H1 (cell line): ENCODE measurements at regions not wholly inside any gene's neighbourhood (a gene's known extent, or its start where the extent isn't known, plus 50 kb on each side); places are given as distances from the start of the nearest gene placed in this dataset.

ENCODE experiments used
- CTCF ChIA-PET: fragments of 300-600 bp; sonication (Branson Sonifier 250); formaldehyde crosslinking; loops from one replicate; lab custom pipeline; 2021; ENCODE audit not compliant: partially characterized antibody; lab: Charles Lee
- POLR2A ChIA-PET: fragments of 300-600 bp; sonication (Branson Sonifier 250); formaldehyde crosslinking; loops from one replicate; lab custom pipeline; 2021; ENCODE audit warnings: inconsistent platforms; ENCODE audit not compliant: partially characterized antibody; lab: Charles Lee
- DNase-seq, 2 experiments: peaks; one replicate each; pipeline versions ENCODE4 v3.0.0 to v3.0.0-alpha.2; 2010 to 2022; ENCODE audit warnings: low spot score in 2 of 2, low read depth in 1 of 2, mixed read lengths in 1 of 2
- FAIRE-seq: peaks from 2 replicates; lab custom pipeline; 2011; peaks lifted over from hg19 to GRCh38; lab: Jason Lieb, UNC
- H2AFZ ChIP-seq: 2 replicates; pipeline ENCODE4 v1.8.1; 2012; ENCODE audit warnings: low read length, inconsistent platforms
- H2AK5ac ChIP-seq: 2 replicates; pipeline ENCODE4 v1.6.1; 2013; ENCODE audit warnings: low read depth, low read length
- H2BK120ac ChIP-seq: replicated peaks from 2 replicates; pipeline ENCODE3; 2013; ENCODE audit warnings: low read depth, low read length, inconsistent platforms
- H2BK12ac ChIP-seq: 2 replicates; pipeline ENCODE4 v1.6.1; 2013; ENCODE audit warnings: low read depth, low read length
- H2BK15ac ChIP-seq: 2 replicates; pipeline ENCODE4 v1.6.1; 2013; ENCODE audit warnings: low read length
- H2BK20ac ChIP-seq: 2 replicates; pipeline ENCODE4 v1.6.1; 2013; ENCODE audit warnings: low read length
- H2BK5ac ChIP-seq: 2 replicates; pipeline ENCODE4 v1.6.1; 2013; ENCODE audit warnings: low read depth, low read length
- H3K14ac ChIP-seq: 2 replicates; pipeline ENCODE4 v1.6.1; 2013; ENCODE audit warnings: inconsistent platforms; ENCODE audit not compliant: insufficient read length
- H3K18ac ChIP-seq: 2 replicates; pipeline ENCODE4 v1.6.1; 2013; ENCODE audit warnings: low read length; ENCODE audit errors: extremely low read depth
- H3K23ac ChIP-seq: 2 replicates; pipeline ENCODE4 v1.6.1; 2013; ENCODE audit warnings: inconsistent platforms; ENCODE audit not compliant: insufficient read length
- H3K23me2 ChIP-seq: 2 replicates; pipeline ENCODE4 v1.6.1; 2013; ENCODE audit warnings: low read depth, low read length
- H3K27ac ChIP-seq: 2 replicates; pipeline ENCODE4 v1.6.1; 2011; ENCODE audit warnings: low read depth, low read length, inconsistent platforms
- H3K27me3 ChIP-seq, 4 experiments: replicated peaks in 1 of 4; 1 replicate in 1 of 4; 2 replicates in 3 of 4; pipeline versions ENCODE4 v1.6.1 to v1.8.1; 2011 to 2013; ENCODE audit warnings: low read length in 3 of 4, mild to moderate bottlenecking in 3 of 4, inconsistent platforms in 2 of 4, mixed read lengths in 2 of 4, moderate library complexity in 1 of 4; ENCODE audit not compliant: control insufficient read depth in 3 of 4, insufficient read depth in 3 of 4; ENCODE audit errors: extremely low read depth in 1 of 4
- H3K36me3 ChIP-seq, 4 experiments: 2 replicates each; pipeline versions ENCODE4 v1.6.1 to v1.8.1; 2011 to 2013; ENCODE audit warnings: mild to moderate bottlenecking in 4 of 4, low read length in 3 of 4, moderate library complexity in 2 of 4, control low read depth in 1 of 4, inconsistent platforms in 1 of 4; ENCODE audit not compliant: insufficient read depth in 4 of 4, control insufficient read depth in 2 of 4
- H3K4ac ChIP-seq: replicated peaks from 2 replicates; pipeline ENCODE3; 2013; ENCODE audit warnings: low read length, low read depth, mixed read lengths, inconsistent platforms; ENCODE audit not compliant: insufficient read length
- H3K4me1 ChIP-seq, 4 experiments: replicated peaks in 1 of 4; 1 replicate in 1 of 4; 2 replicates in 3 of 4; pipeline versions ENCODE4 v1.6.1 to v1.8.1; 2011 to 2013; ENCODE audit warnings: low read length in 3 of 4, inconsistent platforms in 2 of 4, mixed read lengths in 1 of 4; ENCODE audit not compliant: insufficient read depth in 4 of 4, control insufficient read depth in 3 of 4
- H3K4me2 ChIP-seq, 2 experiments: 2 replicates each; pipeline versions ENCODE4 v1.6.1 to v1.8.1; 2011 to 2013; ENCODE audit warnings: low read depth in 2 of 2, low read length in 2 of 2, control low read depth in 1 of 2, inconsistent platforms in 1 of 2, mild to moderate bottlenecking in 1 of 2; ENCODE audit not compliant: insufficient read depth in 1 of 2
- H3K4me3 ChIP-seq, 4 experiments: fragments of 200-600, 300-600 bp in 1 of 4; sonication (generic), shearing (Covaris generic), sonication (Bioruptor Twin) in 1 of 4; 2 replicates each; pipeline versions ENCODE4 v1.5.1 to v1.8.1; 2011 to 2016; ENCODE audit warnings: low read length in 4 of 4, low read depth in 3 of 4, control low read depth in 2 of 4, inconsistent platforms in 2 of 4, mild to moderate bottlenecking in 2 of 4, mixed read lengths in 1 of 4, moderate library complexity in 1 of 4; ENCODE audit not compliant: insufficient read depth in 2 of 4; ENCODE audit errors: extremely low read depth in 1 of 4
- H3K56ac ChIP-seq: replicated peaks from 2 replicates; pipeline ENCODE3; 2013; ENCODE audit warnings: low read depth, mild to moderate bottlenecking, mixed read lengths, low read length, inconsistent platforms; ENCODE audit not compliant: insufficient read length
- H3K79me1 ChIP-seq: 2 replicates; pipeline ENCODE4 v1.6.1; 2013; ENCODE audit warnings: low read depth, low read length, control low read depth
- H3K79me2 ChIP-seq, 2 experiments: 2 replicates each; pipeline versions ENCODE4 v1.6.1 to v1.8.1; 2012 to 2013; ENCODE audit warnings: low read length in 2 of 2, mild to moderate bottlenecking in 2 of 2, inconsistent platforms in 1 of 2; ENCODE audit not compliant: insufficient read depth in 2 of 2, control insufficient read depth in 1 of 2
- H3K9ac ChIP-seq, 4 experiments: replicated peaks in 1 of 4; 1 replicate in 1 of 4; 2 replicates in 3 of 4; pipeline versions ENCODE4 v1.6.1 to v1.8.1; 2011 to 2013; ENCODE audit warnings: low read depth in 3 of 4, low read length in 3 of 4, control low read depth in 2 of 4, mild to moderate bottlenecking in 2 of 4, moderate library complexity in 2 of 4, inconsistent platforms in 1 of 4; ENCODE audit errors: extremely low read depth in 1 of 4
- H3K9me3 ChIP-seq, 2 experiments: 2 replicates each; pipeline versions ENCODE4 v1.6.1 to v1.8.1; 2012 to 2013; ENCODE audit warnings: mild to moderate bottlenecking in 2 of 2, moderate library complexity in 2 of 2, control low read depth in 1 of 2, inconsistent platforms in 1 of 2, low read depth in 1 of 2, low read length in 1 of 2, mixed read lengths in 1 of 2; ENCODE audit not compliant: insufficient read depth in 2 of 2
- H4K20me1 ChIP-seq, 2 experiments: replicated peaks in 1 of 2; 2 replicates each; pipeline versions ENCODE3 to v1.8.1; 2011 to 2013; ENCODE audit warnings: inconsistent platforms in 2 of 2, low read length in 2 of 2, mild to moderate bottlenecking in 1 of 2; ENCODE audit not compliant: insufficient read depth in 2 of 2, control insufficient read depth in 1 of 2
- H4K5ac ChIP-seq: 2 replicates; pipeline ENCODE4 v1.6.1; 2013; ENCODE audit warnings: low read length, low read depth, mixed read lengths, inconsistent platforms; ENCODE audit not compliant: insufficient read length
- H4K8ac ChIP-seq: 2 replicates; pipeline ENCODE4 v1.8.0; 2013; ENCODE audit warnings: mild to moderate bottlenecking, moderate library complexity, low read length, inconsistent platforms; ENCODE audit not compliant: insufficient read depth; ENCODE audit errors: extremely low read depth
- H4K91ac ChIP-seq: replicated peaks from 2 replicates; pipeline ENCODE3; 2013; ENCODE audit warnings: low read length, mixed read lengths, inconsistent platforms; ENCODE audit not compliant: insufficient read length
- RAD21 ChIP-seq, 2 experiments: IDR thresholded peaks in 1 of 2; conservative IDR thresholded peaks in 1 of 2; 2 replicates each; pipeline ENCODE4 v1.6.1; 2011; ENCODE audit warnings: low read depth in 2 of 2, low read length in 2 of 2, improper control_type of control experiment in 1 of 2, inconsistent platforms in 1 of 2, mild to moderate bottlenecking in 1 of 2, moderate library complexity in 1 of 2
- WGBS, 2 experiments: shearing (Covaris generic) in 1 of 2; methylation state at CpG; one replicate each; pipeline versions ENCODE4 v1.1.6 to v1.1.7; 2013 to 2015; ENCODE audit warnings: low lambda C conversion rate in 2 of 2, mixed read lengths in 2 of 2, inconsistent platforms in 1 of 2, low coverage in 1 of 2, missing lambda C conversion rate in 1 of 2; ENCODE audit not compliant: insufficient replicate concordance in 2 of 2, insufficient coverage in 1 of 2, insufficient read length in 1 of 2; ENCODE audit errors: extremely low coverage in 1 of 2, missing lambda C conversion rate in 1 of 2; 5-methylcytosine and 5-hydroxymethylcytosine counted together

DNA sequence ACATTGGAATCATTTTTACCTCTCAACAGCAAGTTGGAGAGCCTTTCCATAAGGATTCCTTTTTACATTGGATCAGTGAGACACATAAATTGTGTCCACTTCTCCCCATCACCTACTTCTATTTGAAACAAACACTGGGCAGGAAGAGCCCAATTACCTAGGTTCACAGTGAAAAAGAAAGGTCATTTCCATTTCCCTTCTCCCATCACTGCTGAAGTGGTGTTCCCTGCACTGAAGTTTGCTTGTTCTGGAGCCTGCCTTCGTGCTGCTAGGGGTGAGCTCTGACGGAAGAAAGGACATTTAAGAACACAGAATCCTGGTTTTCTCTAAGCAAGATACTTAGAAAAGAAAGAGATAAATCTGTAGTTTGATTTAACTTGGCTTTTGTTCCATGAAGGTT, 123.8 kb upstream of the ZBTB20 start:
- Histone ChIP-seq H4K8ac (no peak overlapping the region), H3K4ac (no peak overlapping the region), H3K14ac (no peak overlapping the region), H3K23me2 (no peaks in the 10 kb centered on the region), H3K4me2 (no peak overlapping the region), H4K5ac (no peak overlapping the region), H3K4me3 (no peak overlapping the region), H3K79me1 (no peaks in the 10 kb centered on the region), H2BK20ac (no peak overlapping the region), H2AK5ac (no peak overlapping the region), H2BK120ac (no peak overlapping the region), H3K18ac (no peak overlapping the region), H3K9ac (no peak overlapping the region), H3K27ac (no peak overlapping the region), H3K4me1 (no peaks in the 10 kb centered on the region), H3K36me3 (no peaks in the 10 kb centered on the region), H3K9me3 (no peaks in the 10 kb centered on the region), H4K91ac (no peak overlapping the region), H3K23ac (no peak overlapping the region), H2BK15ac (no peak overlapping the region), H2BK5ac (no peak overlapping the region), H3K56ac (no peak overlapping the region), H4K20me1 (no peaks in the 10 kb centered on the region), H2BK12ac (no peak overlapping the region), H3K27me3 (no peaks in the 10 kb centered on the region), H3K79me2 (no peaks in the 10 kb centered on the region), H2AFZ (peak overlapping the region; percentile 54; the same call in 1 of the 2 replicates)
- ChIA-PET CTCF (interaction anchor here (1.2 kb wide), 1 partner anchor 13 kb away, joined by 4 read pairs; no protein-coding TSS in a partner anchor), POLR2A (no interaction called here)
- 91% methylated on average over 2 of the region's 2 CpGs; no CpG with 5 or more reads in 1 of the 2 experiments for WGBS, 2 experiments
- no peak for DNase-seq
- FAIRE-seq = no peak
- TF ChIP-seq RAD21 (IDR thresholded peaks at IDR 0.05 in 1 of 2, conservative IDR thresholded peaks at IDR 0.05 in 1 of 2; ENCODE audit: low read depth in 2 of 2, low read length in 2 of 2) = no peak
